Fibroblast of mammary gland (primary cell): ENCODE measurements at regions not wholly inside any gene's neighbourhood (a gene's known extent, or its start where the extent isn't known, plus 50 kb on each side); places are given as distances from the start of the nearest gene placed in this dataset.
"Not testable (repeated sequence)": the region's sequence is repeated elsewhere in the genome, so short reads cannot be mapped to it uniquely, and the experiment has no call there.

Experiments used
- DNase-seq: peaks from one replicate; pipeline ENCODE4 v3.0.0-alpha.2; 2010; ENCODE audit warnings: low read depth
- H3K4me3 ChIP-seq: 2 replicates; pipeline ENCODE4 v1.5.1; 2011; ENCODE audit warnings: low read depth, mild to moderate bottlenecking, low read length, moderate library complexity; ENCODE audit not compliant: control insufficient read depth
- CTCF ChIP-seq: conservative IDR thresholded peaks from 2 replicates; pipeline ENCODE4 v1.5.1; 2011; ENCODE audit warnings: low read depth, low read length, inconsistent platforms; ENCODE audit not compliant: control insufficient read depth, insufficient read depth

- no peak for DNase-seq
- TF ChIP-seq CTCF = no peak
Observed at GRCh38 chr2:44071454-44072046, 75.8 kb upstream of the LRPPRC start.

GRCh38 chr2:44073667-44074066 is 77.9 kb upstream of the LRPPRC start:
- not testable (repeated sequence) for H3K4me3 ChIP-seq, DNase-seq

More at GRCh38 chr2:44071454-44072046, 75.8 kb upstream of the LRPPRC start:
- no peak overlapping the region for H3K4me3 ChIP-seq

- not testable (repeated sequence) for DNase-seq
Observed at GRCh38 chr2:44074795-44075194, 79.0 kb upstream of the LRPPRC start.

GRCh38 chr2:44075541-44075940 is 79.8 kb upstream of the LRPPRC start:
- no peak for TF ChIP-seq CTCF
- H3K4me3 ChIP-seq = no peak overlapping the region
- peak; percentile 73 for DNase-seq

More at GRCh38 chr2:44074795-44075194, 79.0 kb upstream of the LRPPRC start:
- not testable (repeated sequence) for H3K4me3 ChIP-seq

- no peak for TF ChIP-seq CTCF
- DNase-seq = no peak
- no peak overlapping the region for H3K4me3 ChIP-seq
Observed at GRCh38 chr2:44077942-44078511, 82.2 kb upstream of the LRPPRC start.

GRCh38 chr2:44079686-44080085 is 83.9 kb upstream of the LRPPRC start:
- H3K4me3 ChIP-seq = no peak overlapping the region
- DNase-seq = no peak
- TF ChIP-seq CTCF = no peak

- DNase-seq = no peak
- no peak overlapping the region for H3K4me3 ChIP-seq
- TF ChIP-seq CTCF = no peak
Observed at GRCh38 chr2:44083054-44083453, 85.6 kb upstream of the PPM1B start.

GRCh38 chr2:44084850-44085249 is 83.8 kb upstream of the PPM1B start:
- no peak overlapping the region for H3K4me3 ChIP-seq
- no peak for TF ChIP-seq CTCF
- DNase-seq = no peak
